HAP-1 (cell line): ENCODE measurements at regions not wholly inside any gene's neighbourhood (a gene's known extent, or its start where the extent isn't known, plus 50 kb on each side); places are given as distances from the start of the nearest gene placed in this dataset.
"Not testable (repeated sequence)": the region's sequence is repeated elsewhere in the genome, so short reads cannot be mapped to it uniquely, and the experiment has no call there.

Experiments used
- DNase-seq, 2 experiments: peaks; one replicate each; pipeline ENCODE4 v3.0.0-alpha.2; 2016 to 2020; ENCODE audit warnings: low spot score in 2 of 2
- H3K27me3 ChIP-seq: fragments of 250-450 bp; sonication (Bioruptor Pico); 2 replicates; pipeline ENCODE4 v1.5.1; 2020; ENCODE audit warnings: low read depth, mild to moderate bottlenecking, moderate library complexity
- H3K36me3 ChIP-seq: fragments of 250-450 bp; sonication (Bioruptor Pico); replicated peaks from 2 replicates; pipeline ENCODE4 v1.5.1; 2020; ENCODE audit warnings: mild to moderate bottlenecking
- H3K4me1 ChIP-seq: fragments of 250-450 bp; sonication (Bioruptor Pico); 2 replicates; pipeline ENCODE4 v1.5.1; 2020; ENCODE audit warnings: mild to moderate bottlenecking
- H3K4me3 ChIP-seq: fragments of 250-450 bp; sonication (Bioruptor Pico); 2 replicates; pipeline ENCODE4 v1.5.1; 2020; ENCODE audit warnings: mild to moderate bottlenecking, moderate library complexity
- H3K9me3 ChIP-seq: fragments of 250-450 bp; sonication (Bioruptor Pico); 2 replicates; pipeline ENCODE4 v1.5.1; 2020; ENCODE audit warnings: mild to moderate bottlenecking, moderate library complexity
- in situ Hi-C: fragments of 300-500 bp; cut with MboI; formaldehyde crosslinking; loops from 3 replicates; pipeline ENCODE4 v1.14.3; 2020; ENCODE audit warnings: low sequenced_read_pairs, inconsistent platforms, mixed read lengths

GRCh38 chrX:117843749-117844148 lies 272.9 kb downstream of the KLHL13 start:
- no peak for DNase-seq
- Histone ChIP-seq H3K4me3 (no peak overlapping the region), H3K27me3 (no peaks in the 10 kb centered on the region), H3K36me3 (no peaks in the 10 kb centered on the region), H3K4me1 (no peaks in the 10 kb centered on the region), H3K9me3 (no peaks in the 10 kb centered on the region)
- in situ Hi-C loops: no loop called here

- Histone ChIP-seq H3K4me3 (no peak overlapping the region), H3K4me1 (no peaks in the 10 kb centered on the region), H3K9me3 (no peaks in the 10 kb centered on the region), H3K36me3 (no peaks in the 10 kb centered on the region), H3K27me3 (no peaks in the 10 kb centered on the region; the same call in 1 of the 2 replicates)
- no peak for DNase-seq
- in situ Hi-C loops: no loop called here
Observed at GRCh38 chrX:117840645-117841044, 276.0 kb downstream of the KLHL13 start.

GRCh38 chrX:117839544-117839943 lies 277.1 kb downstream of the KLHL13 start:
- DNase-seq: peak in 1 of 2 experiments; percentile 38
- Histone ChIP-seq H3K27me3 (no peaks in the 10 kb centered on the region; the same call in 1 of the 2 replicates), H3K9me3 (no peaks in the 10 kb centered on the region), H3K4me1 (no peaks in the 10 kb centered on the region), H3K4me3 (no peak overlapping the region), H3K36me3 (no peaks in the 10 kb centered on the region)
- in situ Hi-C loops: no loop called here

GRCh38 chrX:117838581-117839331 lies 277.9 kb downstream of the KLHL13 start:
- no peak overlapping the region for H3K4me3 ChIP-seq

GRCh38 chrX:117835034-117835433 lies 281.6 kb downstream of the KLHL13 start:
- Histone ChIP-seq H3K9me3 (no peaks in the 10 kb centered on the region), H3K4me1 (no peaks in the 10 kb centered on the region), H3K27me3 (no peaks in the 10 kb centered on the region; the same call in 1 of the 2 replicates), H3K4me3 (no peak overlapping the region), H3K36me3 (no peaks in the 10 kb centered on the region)
- no peak for DNase-seq
- in situ Hi-C loops: no loop called here

More at GRCh38 chrX:117838581-117839331, 277.9 kb downstream of the KLHL13 start:
- no peak for DNase-seq
- H3K27me3 ChIP-seq: no peaks in the 10 kb centered on the region; the same call in 1 of the 2 replicates
- H3K9me3 ChIP-seq: no peaks in the 10 kb centered on the region
- in situ Hi-C loops: no loop called here
- H3K4me1 ChIP-seq: no peaks in the 10 kb centered on the region
- H3K36me3 ChIP-seq: no peaks in the 10 kb centered on the region

GRCh38 chrX:117834076-117834475 lies 282.5 kb downstream of the KLHL13 start:
- Histone ChIP-seq H3K36me3 (no peaks in the 10 kb centered on the region), H3K27me3 (no peaks in the 10 kb centered on the region; the same call in 1 of the 2 replicates), H3K9me3 (no peaks in the 10 kb centered on the region), H3K4me1 (no peaks in the 10 kb centered on the region), H3K4me3 (no peak overlapping the region)
- no peak for DNase-seq
- in situ Hi-C loops: no loop called here

GRCh38 chrX:117821472-117821871 lies 295.1 kb downstream of the KLHL13 start:
- H3K4me1 ChIP-seq, H3K36me3 ChIP-seq, H3K4me3 ChIP-seq, DNase-seq, H3K9me3 ChIP-seq, H3K27me3 ChIP-seq, in situ Hi-C loops: not testable (repeated sequence)

GRCh38 chrX:117808426-117808825 lies 308.2 kb downstream of the KLHL13 start:
- Histone ChIP-seq H3K9me3 (no peaks in the 10 kb centered on the region; the same call in 1 of the 2 replicates), H3K4me3 (no peak overlapping the region), H3K4me1 (no peaks in the 10 kb centered on the region), H3K27me3 (no peaks in the 10 kb centered on the region), H3K36me3 (no peaks in the 10 kb centered on the region)
- in situ Hi-C loops: no loop called here
- DNase-seq: no peak

- Histone ChIP-seq H3K4me1 (no peaks in the 10 kb centered on the region), H3K9me3 (no peaks in the 10 kb centered on the region), H3K36me3 (no peaks in the 10 kb centered on the region), H3K4me3 (no peak overlapping the region), H3K27me3 (no peaks in the 10 kb centered on the region)
- no peak for DNase-seq
- in situ Hi-C loops: no loop called here
Observed at GRCh38 chrX:117803463-117803862, 313.1 kb downstream of the KLHL13 start.

- Histone ChIP-seq H3K4me1 (no peaks in the 10 kb centered on the region), H3K9me3 (no peaks in the 10 kb centered on the region), H3K4me3 (no peak overlapping the region), H3K36me3 (no peaks in the 10 kb centered on the region), H3K27me3 (no peaks in the 10 kb centered on the region)
- DNase-seq: no peak
- in situ Hi-C loops: no loop called here
Observed at GRCh38 chrX:117788339-117788738, 328.3 kb downstream of the KLHL13 start.

GRCh38 chrX:117771384-117771783 lies 345.2 kb downstream of the KLHL13 start:
- Histone ChIP-seq H3K4me3 (no peak overlapping the region), H3K9me3 (no peaks in the 10 kb centered on the region), H3K36me3 (no peaks in the 10 kb centered on the region), H3K4me1 (no peaks in the 10 kb centered on the region; the same call in 1 of the 2 replicates), H3K27me3 (no peaks in the 10 kb centered on the region; the same call in 1 of the 2 replicates)
- no peak for DNase-seq
- in situ Hi-C loops: no loop called here

GRCh38 chrX:117768861-117769604 lies 347.6 kb downstream of the KLHL13 start:
- Histone ChIP-seq H3K4me1 (no peaks in the 10 kb centered on the region; the same call in 1 of the 2 replicates), H3K27me3 (no peaks in the 10 kb centered on the region; the same call in 1 of the 2 replicates), H3K4me3 (no peak overlapping the region), H3K9me3 (no peaks in the 10 kb centered on the region), H3K36me3 (no peaks in the 10 kb centered on the region)
- in situ Hi-C loops: no loop called here
- no peak for DNase-seq

GRCh38 chrX:117765211-117765610 lies 351.4 kb downstream of the KLHL13 start:
- in situ Hi-C loops: no loop called here
- Histone ChIP-seq H3K4me1 (no peaks in the 10 kb centered on the region; the same call in 1 of the 2 replicates), H3K36me3 (no peaks in the 10 kb centered on the region), H3K27me3 (no peaks in the 10 kb centered on the region), H3K4me3 (no peak overlapping the region), H3K9me3 (no peaks in the 10 kb centered on the region)
- no peak for DNase-seq

GRCh38 chrX:117752745-117753144 lies 363.9 kb downstream of the KLHL13 start:
- H3K27me3 ChIP-seq: no peaks in the 10 kb centered on the region
- no peaks in the 10 kb centered on the region for H3K36me3 ChIP-seq
- H3K9me3 ChIP-seq: no peaks in the 10 kb centered on the region
- no peaks in the 10 kb centered on the region; the same call in 1 of the 2 replicates for H3K4me1 ChIP-seq
- in situ Hi-C loops: no loop called here
- H3K4me3 ChIP-seq: no peak overlapping the region
- DNase-seq: no peak
